ENCODE measurements at regions not wholly inside any gene's neighbourhood (a gene's known extent, or its start where the extent isn't known, plus 50 kb on each side); places are given as distances from the start of the nearest gene placed in this dataset.

DNA sequence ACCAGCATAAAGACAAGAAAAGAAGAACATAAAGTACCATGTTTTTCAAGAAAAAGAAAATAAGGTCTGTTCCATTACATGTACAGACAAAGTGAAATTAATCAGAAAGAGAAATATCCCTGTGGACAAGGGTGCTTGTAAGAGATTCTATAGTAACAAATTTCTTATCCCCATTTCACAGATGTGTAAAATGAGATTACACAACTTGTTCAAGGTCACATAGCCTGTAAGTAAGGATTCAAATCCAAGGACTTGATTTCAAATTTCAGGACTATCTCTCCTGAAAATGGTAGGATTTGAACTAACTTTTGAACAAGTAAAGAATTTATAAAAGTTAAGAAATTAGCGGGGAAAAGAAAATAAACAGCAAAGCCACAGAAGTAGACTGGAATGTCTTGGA is 248.2 kb upstream of the SLC39A10 start:
- Histone ChIP-seq H3K27me3 (ENCODE audit: insufficient read depth) (no peaks in the 10 kb centered on the region), H3K27ac (ENCODE audit: low read depth in 2 of 2, low read length in 1 of 2) (no peak overlapping the region), H2AFZ (ENCODE audit: low read depth) (no peak overlapping the region), H3K36me3 (replicated peaks in 1 of 2; ENCODE audit: control insufficient read depth in 1 of 2, insufficient read depth in 2 of 2, low read length in 1 of 2) (no peaks in the 10 kb centered on the region), H3F3A (replicated peaks; ENCODE audit: insufficient read depth) (no peaks in the 10 kb centered on the region), H4K20me1 (ENCODE audit: insufficient read depth) (no peaks in the 10 kb centered on the region), H3K79me2 (ENCODE audit: insufficient read depth) (no peaks in the 10 kb centered on the region), H3K9ac (no peak overlapping the region), H3K4me3 (ENCODE audit: low read depth in 2 of 2, low read length in 1 of 2) (no peak overlapping the region), H3K4me2 (no peak overlapping the region), H3K4me1 (ENCODE audit: control insufficient read depth in 1 of 2, insufficient read depth in 2 of 2, low read depth in 1 of 2, low read length in 1 of 2) (peaks cover 0 to 4% of the 10 kb centered on the region in 2 experiments; a peak in 2 of 4 replicates), H3K9me2 (no peaks in the 10 kb centered on the region), H3K9me3 (no peaks in the 10 kb centered on the region)
- DNase-seq, result no peak
- WGBS (ENCODE audit: low lambda C conversion rate), result 94% methylated on average over 1 of the region's 1 CpG
- CTCF ChIA-PET, result interaction anchor here (1.0 kb wide), 1 partner anchor 252 kb away, joined by 3 read pairs; no protein-coding TSS in a partner anchor
- POLR2A ChIA-PET, result no interaction called here
- TF ChIP-seq RFX5 (IDR thresholded peaks at IDR 0.05; ENCODE audit: low read length) (no peak), GATA2 (CRISPR knock-in tag; IDR thresholded peaks at IDR 0.05) (no peak), MEF2A (IDR thresholded peaks at IDR 0.05; ENCODE audit: borderline replicate concordance, low read depth) (no peak), EP300 (IDR thresholded peaks at IDR 0.05; ENCODE audit: borderline replicate concordance in 1 of 2, low read depth in 1 of 2, low read length in 1 of 2) (no peak), SIN3A (IDR thresholded peaks at IDR 0.05; ENCODE audit: borderline replicate concordance, low read depth, low read length) (no peak), TCF12 (IDR thresholded peaks at IDR 0.05) (no peak), NRF1 (IDR thresholded peaks at IDR 0.05; ENCODE audit: low read depth, low read length) (no peak), CHD2 (IDR thresholded peaks at IDR 0.05; ENCODE audit: low read length, partially characterized antibody) (no peak), GABPA (IDR thresholded peaks at IDR 0.05; ENCODE audit: low read depth) (no peak), RAD21 (IDR thresholded peaks at IDR 0.05; ENCODE audit: low read length) (no peak), JUND (IDR thresholded peaks at IDR 0.05) (no peak), NFIC (IDR thresholded peaks at IDR 0.05; ENCODE audit: borderline replicate concordance) (no peak), YY1 (IDR thresholded peaks at IDR 0.05; ENCODE audit: low read depth) (no peak), FOXM1 (IDR thresholded peaks at IDR 0.05; ENCODE audit: low read depth) (no peak)
- TF ChIP-seq, protein P1, sequence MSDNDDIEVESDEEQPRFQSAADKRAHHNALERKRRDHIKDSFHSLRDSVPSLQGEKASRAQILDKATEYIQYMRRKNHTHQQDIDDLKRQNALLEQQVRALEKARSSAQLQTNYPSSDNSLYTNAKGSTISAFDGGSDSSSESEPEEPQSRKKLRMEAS (IDR thresholded peaks at IDR 0.05; ENCODE audit: low read depth), result no peak
- TF ChIP-seq, protein P2, sequence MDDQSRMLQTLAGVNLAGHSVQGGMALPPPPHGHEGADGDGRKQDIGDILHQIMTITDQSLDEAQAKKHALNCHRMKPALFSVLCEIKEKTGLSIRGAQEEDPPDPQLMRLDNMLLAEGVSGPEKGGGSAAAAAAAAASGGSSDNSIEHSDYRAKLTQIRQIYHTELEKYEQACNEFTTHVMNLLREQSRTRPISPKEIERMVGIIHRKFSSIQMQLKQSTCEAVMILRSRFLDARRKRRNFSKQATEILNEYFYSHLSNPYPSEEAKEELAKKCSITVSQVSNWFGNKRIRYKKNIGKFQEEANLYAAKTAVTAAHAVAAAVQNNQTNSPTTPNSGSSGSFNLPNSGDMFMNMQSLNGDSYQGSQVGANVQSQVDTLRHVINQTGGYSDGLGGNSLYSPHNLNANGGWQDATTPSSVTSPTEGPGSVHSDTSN (IDR thresholded peaks at IDR 0.05), result no peak
- TF ChIP-seq, protein P3, sequence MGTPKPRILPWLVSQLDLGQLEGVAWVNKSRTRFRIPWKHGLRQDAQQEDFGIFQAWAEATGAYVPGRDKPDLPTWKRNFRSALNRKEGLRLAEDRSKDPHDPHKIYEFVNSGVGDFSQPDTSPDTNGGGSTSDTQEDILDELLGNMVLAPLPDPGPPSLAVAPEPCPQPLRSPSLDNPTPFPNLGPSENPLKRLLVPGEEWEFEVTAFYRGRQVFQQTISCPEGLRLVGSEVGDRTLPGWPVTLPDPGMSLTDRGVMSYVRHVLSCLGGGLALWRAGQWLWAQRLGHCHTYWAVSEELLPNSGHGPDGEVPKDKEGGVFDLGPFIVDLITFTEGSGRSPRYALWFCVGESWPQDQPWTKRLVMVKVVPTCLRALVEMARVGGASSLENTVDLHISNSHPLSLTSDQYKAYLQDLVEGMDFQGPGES (IDR thresholded peaks at IDR 0.05; ENCODE audit: low read depth, low read length), result no peak

DNA sequence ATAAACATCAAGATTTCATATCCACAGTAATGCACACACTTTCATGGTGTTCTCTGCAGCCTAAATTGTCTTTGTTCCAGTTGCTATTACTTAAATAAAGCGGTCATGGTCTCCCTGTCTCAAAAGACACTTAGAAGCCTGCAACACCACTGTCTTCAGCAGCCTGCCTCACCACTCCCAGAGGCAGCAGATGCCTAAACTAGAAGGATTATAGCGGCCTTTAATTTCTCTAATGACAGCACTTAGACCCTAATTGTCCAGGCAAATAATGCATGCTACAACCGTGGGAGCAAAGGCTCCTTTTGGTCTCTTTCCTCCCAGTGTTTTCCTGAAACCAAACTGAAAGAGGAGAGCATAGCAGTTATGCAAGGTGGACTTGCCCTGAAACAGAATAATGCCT is 248.8 kb upstream of the SLC39A10 start:
- Histone ChIP-seq H3K4me2 (no peak overlapping the region), H3K27me3 (ENCODE audit: insufficient read depth) (no peaks in the 10 kb centered on the region), H3K36me3 (replicated peaks in 1 of 2; ENCODE audit: control insufficient read depth in 1 of 2, insufficient read depth in 2 of 2, low read length in 1 of 2) (no peaks in the 10 kb centered on the region), H3K9ac (no peak overlapping the region), H3K4me3 (ENCODE audit: low read depth in 2 of 2, low read length in 1 of 2) (no peak overlapping the region), H3K79me2 (ENCODE audit: insufficient read depth) (no peaks in the 10 kb centered on the region), H3K27ac (ENCODE audit: low read depth in 2 of 2, low read length in 1 of 2) (no peak overlapping the region), H3K4me1 (ENCODE audit: control insufficient read depth in 1 of 2, insufficient read depth in 2 of 2, low read depth in 1 of 2, low read length in 1 of 2) (peaks cover 0 to 4% of the 10 kb centered on the region in 2 experiments; a peak in 2 of 4 replicates), H4K20me1 (ENCODE audit: insufficient read depth) (no peaks in the 10 kb centered on the region), H2AFZ (ENCODE audit: low read depth) (no peak overlapping the region), H3K9me3 (no peaks in the 10 kb centered on the region), H3K9me2 (no peaks in the 10 kb centered on the region), H3F3A (replicated peaks; ENCODE audit: insufficient read depth) (no peaks in the 10 kb centered on the region)
- 68% methylated on average over 3 of the region's 3 CpGs for WGBS (ENCODE audit: low lambda C conversion rate)
- ChIA-PET POLR2A (no interaction called here), CTCF (interaction anchor here (0.7 to 1.4 kb wide), 2 partner anchors 16 to 22 kb away, joined by 3 read pairs; no protein-coding TSS in a partner anchor)
- no peak for DNase-seq
- no peak for TF ChIP-seq SMC3 (IDR thresholded peaks at IDR 0.05; ENCODE audit: low read depth, low read length)
- TF ChIP-seq MXI1 (IDR thresholded peaks at IDR 0.05; ENCODE audit: low read depth, low read length), result no peak
- TF ChIP-seq GABPA (IDR thresholded peaks at IDR 0.05; ENCODE audit: low read depth), result no peak
- TF ChIP-seq, protein P3 (IDR thresholded peaks at IDR 0.05; ENCODE audit: low read depth, low read length), result no peak
- TF ChIP-seq, protein P4, sequence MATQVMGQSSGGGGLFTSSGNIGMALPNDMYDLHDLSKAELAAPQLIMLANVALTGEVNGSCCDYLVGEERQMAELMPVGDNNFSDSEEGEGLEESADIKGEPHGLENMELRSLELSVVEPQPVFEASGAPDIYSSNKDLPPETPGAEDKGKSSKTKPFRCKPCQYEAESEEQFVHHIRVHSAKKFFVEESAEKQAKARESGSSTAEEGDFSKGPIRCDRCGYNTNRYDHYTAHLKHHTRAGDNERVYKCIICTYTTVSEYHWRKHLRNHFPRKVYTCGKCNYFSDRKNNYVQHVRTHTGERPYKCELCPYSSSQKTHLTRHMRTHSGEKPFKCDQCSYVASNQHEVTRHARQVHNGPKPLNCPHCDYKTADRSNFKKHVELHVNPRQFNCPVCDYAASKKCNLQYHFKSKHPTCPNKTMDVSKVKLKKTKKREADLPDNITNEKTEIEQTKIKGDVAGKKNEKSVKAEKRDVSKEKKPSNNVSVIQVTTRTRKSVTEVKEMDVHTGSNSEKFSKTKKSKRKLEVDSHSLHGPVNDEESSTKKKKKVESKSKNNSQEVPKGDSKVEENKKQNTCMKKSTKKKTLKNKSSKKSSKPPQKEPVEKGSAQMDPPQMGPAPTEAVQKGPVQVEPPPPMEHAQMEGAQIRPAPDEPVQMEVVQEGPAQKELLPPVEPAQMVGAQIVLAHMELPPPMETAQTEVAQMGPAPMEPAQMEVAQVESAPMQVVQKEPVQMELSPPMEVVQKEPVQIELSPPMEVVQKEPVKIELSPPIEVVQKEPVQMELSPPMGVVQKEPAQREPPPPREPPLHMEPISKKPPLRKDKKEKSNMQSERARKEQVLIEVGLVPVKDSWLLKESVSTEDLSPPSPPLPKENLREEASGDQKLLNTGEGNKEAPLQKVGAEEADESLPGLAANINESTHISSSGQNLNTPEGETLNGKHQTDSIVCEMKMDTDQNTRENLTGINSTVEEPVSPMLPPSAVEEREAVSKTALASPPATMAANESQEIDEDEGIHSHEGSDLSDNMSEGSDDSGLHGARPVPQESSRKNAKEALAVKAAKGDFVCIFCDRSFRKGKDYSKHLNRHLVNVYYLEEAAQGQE (IDR thresholded peaks at IDR 0.05; ENCODE audit: low read depth, low read length), result no peak
- TF ChIP-seq, protein P2 (IDR thresholded peaks at IDR 0.05), result no peak
